GM23338 (cell line): ENCODE measurements at regions not wholly inside any gene's neighbourhood (a gene's known extent, or its start where the extent isn't known, plus 50 kb on each side); places are given as distances from the start of the nearest gene placed in this dataset.

Source experiments
- EZH2phosphoT487 ChIP-seq: fragments of 200-600 bp; sonication (generic); IDR thresholded peaks from one replicate; pipeline ENCODE4 v1.8.1; 2018; ENCODE audit warnings: antibody characterized with exemption; ENCODE audit not compliant: unreplicated experiment
- POLR2AphosphoS5 ChIP-seq: IDR thresholded peaks from 2 replicates; pipeline ENCODE4 v1.6.1; 2016; ENCODE audit warnings: antibody characterized with exemption, low read depth

GRCh38 chr10:91124016-91124415 is 96.4 kb upstream of the PCGF5 start:
- TF ChIP-seq EZH2phosphoT487 (no peak), POLR2AphosphoS5 (no peak)
